Cardiac muscle cell (in vitro differentiated cells and primary cell): ENCODE measurements at regions not wholly inside any gene's neighbourhood (a gene's known extent, or its start where the extent isn't known, plus 50 kb on each side); places are given as distances from the start of the nearest gene placed in this dataset.
A peak's percentile ranks its signal among the peaks of the same experiment; 100 is the strongest.

Experiments used
- DNase-seq, 2 donors: peaks; one replicate each; pipeline versions ENCODE4 v3.0.0 to v3.0.0-alpha.2; 2010 to 2017; ENCODE audit warnings: low read depth in 1 of 2, low spot score in 1 of 2
- H3K27ac ChIP-seq: fragments of 200-600 bp; sonication (generic); 2 replicates; pipeline ENCODE4 v1.5.1; 2016
- H3K27me3 ChIP-seq: fragments of 200-600 bp; sonication (generic); 2 replicates; pipeline ENCODE4 v1.6.0; 2016; ENCODE audit warnings: control low read depth
- H3K36me3 ChIP-seq: fragments of 200-600 bp; sonication (generic); 2 replicates; pipeline ENCODE4 v1.5.1; 2016; ENCODE audit warnings: control low read depth
- H3K4me1 ChIP-seq: fragments of 200-600 bp; sonication (generic); 2 replicates; pipeline ENCODE4 v1.8.1; 2017; ENCODE audit warnings: low read depth, mild to moderate bottlenecking, mixed run types
- H3K4me3 ChIP-seq: fragments of 200-600 bp; sonication (generic); 2 replicates; pipeline ENCODE4 v1.5.1; 2016; ENCODE audit warnings: mild to moderate bottlenecking
- H3K9me3 ChIP-seq: fragments of 200-600 bp; sonication (generic); 2 replicates; pipeline ENCODE4 v1.5.1; 2017; ENCODE audit warnings: low read depth, mild to moderate bottlenecking, control low read depth
- TF ChIP-seq, protein P1 (sequence below): IDR thresholded peaks from 2 replicates; pipeline ENCODE4 v1.5.1; 2012; ENCODE audit warnings: low read depth, mild to moderate bottlenecking, low read length

- no peak overlapping the region for H3K27ac ChIP-seq
- no peak overlapping the region for H3K4me3 ChIP-seq
- H3K9me3 ChIP-seq: no peaks in the 10 kb centered on the region
- TF ChIP-seq, protein P1, sequence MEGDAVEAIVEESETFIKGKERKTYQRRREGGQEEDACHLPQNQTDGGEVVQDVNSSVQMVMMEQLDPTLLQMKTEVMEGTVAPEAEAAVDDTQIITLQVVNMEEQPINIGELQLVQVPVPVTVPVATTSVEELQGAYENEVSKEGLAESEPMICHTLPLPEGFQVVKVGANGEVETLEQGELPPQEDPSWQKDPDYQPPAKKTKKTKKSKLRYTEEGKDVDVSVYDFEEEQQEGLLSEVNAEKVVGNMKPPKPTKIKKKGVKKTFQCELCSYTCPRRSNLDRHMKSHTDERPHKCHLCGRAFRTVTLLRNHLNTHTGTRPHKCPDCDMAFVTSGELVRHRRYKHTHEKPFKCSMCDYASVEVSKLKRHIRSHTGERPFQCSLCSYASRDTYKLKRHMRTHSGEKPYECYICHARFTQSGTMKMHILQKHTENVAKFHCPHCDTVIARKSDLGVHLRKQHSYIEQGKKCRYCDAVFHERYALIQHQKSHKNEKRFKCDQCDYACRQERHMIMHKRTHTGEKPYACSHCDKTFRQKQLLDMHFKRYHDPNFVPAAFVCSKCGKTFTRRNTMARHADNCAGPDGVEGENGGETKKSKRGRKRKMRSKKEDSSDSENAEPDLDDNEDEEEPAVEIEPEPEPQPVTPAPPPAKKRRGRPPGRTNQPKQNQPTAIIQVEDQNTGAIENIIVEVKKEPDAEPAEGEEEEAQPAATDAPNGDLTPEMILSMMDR: no peak
- H3K4me1 ChIP-seq: peaks cover 7% of the 10 kb centered on the region
- H3K36me3 ChIP-seq: no peaks in the 10 kb centered on the region
- no peaks in the 10 kb centered on the region for H3K27me3 ChIP-seq
- peak in 1 of 2 donors; percentile 32 for DNase-seq
These were observed 651.6 kb upstream of the ADGRL4 start for GRCh38 chr1:79657951-79658658.

- Histone ChIP-seq H3K4me1 (peaks cover 24% of the 10 kb centered on the region), H3K27me3 (no peaks in the 10 kb centered on the region), H3K36me3 (no peaks in the 10 kb centered on the region), H3K9me3 (no peaks in the 10 kb centered on the region), H3K27ac (no peak overlapping the region), H3K4me3 (no peak overlapping the region)
- DNase-seq: no peak
- TF ChIP-seq, protein P1: no peak
These were observed 649.3 kb upstream of the ADGRL4 start for GRCh38 chr1:79655876-79656275.

GRCh38 chr1:79652426-79652825, 645.9 kb upstream of the ADGRL4 start:
- H3K36me3 ChIP-seq: no peaks in the 10 kb centered on the region
- no peak overlapping the region for H3K4me3 ChIP-seq
- no peaks in the 10 kb centered on the region for H3K27me3 ChIP-seq
- no peaks in the 10 kb centered on the region for H3K9me3 ChIP-seq
- peak; percentile 15 to 78 for DNase-seq
- TF ChIP-seq, protein P1: no peak
- H3K27ac ChIP-seq: peak overlapping the region; percentile 88
- peaks cover 25% of the 10 kb centered on the region for H3K4me1 ChIP-seq

GRCh38 chr1:79648126-79648525, 641.6 kb upstream of the ADGRL4 start:
- DNase-seq: no peak
- Histone ChIP-seq H3K4me1 (peaks cover 32% of the 10 kb centered on the region), H3K27ac (no peak overlapping the region), H3K9me3 (no peaks in the 10 kb centered on the region), H3K36me3 (no peaks in the 10 kb centered on the region), H3K4me3 (no peak overlapping the region), H3K27me3 (no peaks in the 10 kb centered on the region)
- TF ChIP-seq, protein P1: no peak

DNA sequence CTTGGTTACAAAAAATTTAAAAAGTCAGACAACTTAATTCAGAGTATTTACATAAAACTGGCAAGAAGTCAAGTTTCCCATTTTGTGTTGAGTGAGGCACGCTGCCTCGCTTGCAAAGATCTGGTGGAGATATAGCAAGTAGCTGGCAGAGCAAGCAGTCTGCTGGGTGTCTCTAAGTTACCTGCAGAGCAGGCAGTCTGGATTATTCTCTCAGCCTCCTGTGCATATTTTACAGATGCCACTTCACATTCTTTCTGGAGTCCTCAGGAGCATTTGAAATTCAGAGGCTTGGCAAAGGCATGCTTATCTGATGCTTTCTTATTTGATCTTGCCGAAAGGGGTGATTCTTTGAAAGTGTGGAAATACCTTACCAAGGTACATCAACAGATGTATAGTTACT, 640.4 kb upstream of the ADGRL4 start:
- Histone ChIP-seq H3K36me3 (no peaks in the 10 kb centered on the region), H3K27ac (no peak overlapping the region), H3K4me3 (no peak overlapping the region), H3K4me1 (peaks cover 21% of the 10 kb centered on the region), H3K9me3 (no peaks in the 10 kb centered on the region), H3K27me3 (no peaks in the 10 kb centered on the region)
- TF ChIP-seq, protein P1: no peak
- peak in 1 of 2 donors; percentile 49 for DNase-seq

DNA sequence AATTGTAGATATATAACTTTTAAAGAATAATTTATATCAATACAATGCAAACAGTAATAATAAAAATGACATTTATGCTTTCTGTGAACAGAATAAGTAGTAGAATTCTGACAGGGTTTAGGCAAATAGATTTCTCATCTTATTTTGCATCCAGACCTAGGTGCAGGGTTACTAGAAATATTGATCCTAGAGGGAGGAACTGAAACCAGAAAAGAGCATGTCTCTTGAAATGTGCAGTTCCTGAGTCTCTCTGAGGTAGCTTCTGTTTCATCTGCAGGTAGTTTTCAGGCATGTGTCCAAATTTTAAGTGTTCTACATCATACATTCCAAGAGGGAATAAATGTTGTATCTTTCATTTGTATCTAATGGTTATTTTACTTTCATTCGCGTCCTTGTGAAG, 631.9 kb upstream of the ADGRL4 start:
- TF ChIP-seq, protein P1: no peak
- DNase-seq: no peak
- Histone ChIP-seq H3K36me3 (no peaks in the 10 kb centered on the region), H3K27me3 (no peaks in the 10 kb centered on the region), H3K4me1 (no peaks in the 10 kb centered on the region), H3K9me3 (no peaks in the 10 kb centered on the region), H3K27ac (no peak overlapping the region), H3K4me3 (no peak overlapping the region)
